Smooth muscle cell (in vitro differentiated cells): ENCODE measurements at regions not wholly inside any gene's neighbourhood (a gene's known extent, or its start where the extent isn't known, plus 50 kb on each side); places are given as distances from the start of the nearest gene placed in this dataset.
A peak's percentile ranks its signal among the peaks of the same experiment; 100 is the strongest.

Source experiments
- DNase-seq: peaks from one replicate; lab custom pipeline; 2025; ENCODE audit not compliant: unreplicated experiment; lab: John Stamatoyannopoulos, UW
- H2AFZ ChIP-seq: fragments of 200-600 bp; sonication (generic); 2 replicates; pipeline ENCODE4 v1.6.0; 2016; ENCODE audit warnings: antibody characterized with exemption, low read depth, mild to moderate bottlenecking
- H3F3A ChIP-seq: fragments of 200-600 bp; sonication (generic); 2 replicates; pipeline ENCODE4 v1.6.0; 2017; ENCODE audit warnings: antibody characterized with exemption, low read depth
- H3K27ac ChIP-seq: fragments of 200-600 bp; sonication (generic); 2 replicates; pipeline ENCODE4 v1.5.1; 2016; ENCODE audit warnings: low read depth, mild to moderate bottlenecking
- H3K27me3 ChIP-seq: fragments of 200-600 bp; sonication (generic); 2 replicates; pipeline ENCODE4 v1.6.1; 2016; ENCODE audit warnings: low read depth, mild to moderate bottlenecking
- H3K36me3 ChIP-seq: fragments of 200-600 bp; sonication (generic); 2 replicates; pipeline ENCODE4 v1.5.1; 2016; ENCODE audit warnings: low read depth
- H3K4me1 ChIP-seq: fragments of 200-600 bp; sonication (generic); 2 replicates; pipeline ENCODE4 v1.5.1; 2016; ENCODE audit warnings: low read depth
- H3K4me2 ChIP-seq: fragments of 200-600 bp; sonication (generic); 2 replicates; pipeline ENCODE4 v1.6.0; 2016; ENCODE audit warnings: mild to moderate bottlenecking
- H3K4me3 ChIP-seq: fragments of 200-600 bp; sonication (generic); 2 replicates; pipeline ENCODE4 v1.5.1; 2016; ENCODE audit warnings: mild to moderate bottlenecking
- H3K79me2 ChIP-seq: fragments of 200-600 bp; sonication (generic); 2 replicates; pipeline ENCODE4 v1.6.0; 2016; ENCODE audit warnings: low read depth, mild to moderate bottlenecking
- H3K9ac ChIP-seq: fragments of 200-600 bp; sonication (generic); 2 replicates; pipeline ENCODE4 v1.6.0; 2016; ENCODE audit warnings: low read depth
- H3K9me3 ChIP-seq: fragments of 200-600 bp; sonication (generic); replicated peaks from 2 replicates; pipeline ENCODE4 v1.5.1; 2016; ENCODE audit warnings: low read depth
- H4K20me1 ChIP-seq: fragments of 200-600 bp; sonication (generic); 2 replicates; pipeline ENCODE4 v1.6.0; 2016; ENCODE audit warnings: low read depth
- CTCF ChIP-seq: fragments of 200-600 bp; sonication (generic); IDR thresholded peaks from 2 replicates; pipeline ENCODE4 v1.5.1; 2017; ENCODE audit warnings: borderline replicate concordance, mild to moderate bottlenecking, antibody characterized with exemption; ENCODE audit not compliant: insufficient read depth, poor library complexity, severe bottlenecking
- WGBS: methylation state at CpG from one replicate; pipeline ENCODE4 v1.1.7; 2016; ENCODE audit warnings: low lambda C conversion rate; 5-methylcytosine and 5-hydroxymethylcytosine counted together

GRCh38 chr11:128240546-128240945, 346.8 kb downstream of the ETS1 start:
- H2AFZ ChIP-seq: peak overlapping the region; percentile 3
- H3K4me1 ChIP-seq: peaks cover 2% of the 10 kb centered on the region
- TF ChIP-seq CTCF: no peak
- no peak overlapping the region for H3K4me3 ChIP-seq
- H3K36me3 ChIP-seq: no peaks in the 10 kb centered on the region
- H3K4me2 ChIP-seq: no peak overlapping the region
- no peak overlapping the region for H3K27ac ChIP-seq
- H3K79me2 ChIP-seq: no peaks in the 10 kb centered on the region
- H3K9me3 ChIP-seq: no peaks in the 10 kb centered on the region
- no peak for DNase-seq
- H3F3A ChIP-seq: no peaks in the 10 kb centered on the region
- H4K20me1 ChIP-seq: no peaks in the 10 kb centered on the region
- H3K27me3 ChIP-seq: no peaks in the 10 kb centered on the region
- 90% methylated on average over 6 of the region's 6 CpGs for WGBS
- no peak overlapping the region for H3K9ac ChIP-seq

GRCh38 chr11:128239306-128239705, 348.1 kb downstream of the ETS1 start:
- Histone ChIP-seq H3K4me2 (no peak overlapping the region), H3K27ac (no peak overlapping the region), H3K79me2 (no peaks in the 10 kb centered on the region), H2AFZ (no peak overlapping the region), H4K20me1 (no peaks in the 10 kb centered on the region), H3K36me3 (no peaks in the 10 kb centered on the region), H3K4me1 (peaks cover 6% of the 10 kb centered on the region), H3K9me3 (no peaks in the 10 kb centered on the region), H3K27me3 (no peaks in the 10 kb centered on the region), H3K9ac (no peak overlapping the region), H3K4me3 (no peak overlapping the region), H3F3A (no peaks in the 10 kb centered on the region)
- TF ChIP-seq CTCF: no peak
- WGBS: 93% methylated on average over 4 of the region's 4 CpGs
- DNase-seq: no peak

- TF ChIP-seq CTCF: no peak
- H3K4me3 ChIP-seq: no peak overlapping the region
- DNase-seq: no peak
- peaks cover 6% of the 10 kb centered on the region for H3K4me1 ChIP-seq
- H3K36me3 ChIP-seq: no peaks in the 10 kb centered on the region
- H2AFZ ChIP-seq: no peak overlapping the region
- H3F3A ChIP-seq: no peaks in the 10 kb centered on the region
- no peaks in the 10 kb centered on the region for H3K79me2 ChIP-seq
- H4K20me1 ChIP-seq: no peaks in the 10 kb centered on the region
- no peaks in the 10 kb centered on the region for H3K9me3 ChIP-seq
- no peaks in the 10 kb centered on the region for H3K27me3 ChIP-seq
- no peak overlapping the region for H3K4me2 ChIP-seq
- 86% methylated on average over 1 of the region's 1 CpG for WGBS
- H3K27ac ChIP-seq: no peak overlapping the region
- no peak overlapping the region for H3K9ac ChIP-seq
Observed at GRCh38 chr11:128238521-128239265, 348.7 kb downstream of the ETS1 start.
